Uterus (tissue), 3 donors: ENCODE measurements at regions not wholly inside any gene's neighbourhood (a gene's known extent, or its start where the extent isn't known, plus 50 kb on each side); places are given as distances from the start of the nearest gene placed in this dataset.

Experiments
- DNase-seq, 2 donors: peaks; one replicate each; pipeline ENCODE4 v3.0.0-alpha.2; 2019 to 2020
- H3K27ac ChIP-seq, 2 donors: fragments of 200-600 bp; sonication (generic); 1 replicate in 1 of 2; 2 replicates in 1 of 2; pipeline ENCODE4 v1.5.1; 2016 to 2018
- H3K27me3 ChIP-seq, 2 donors: fragments of 200-600 bp; sonication (generic); one replicate each; pipeline ENCODE4 v1.5.1; 2018 to 2019; ENCODE audit warnings: control low read depth in 1 of 2
- H3K36me3 ChIP-seq, 2 donors: fragments of 200-600 bp; sonication (generic); one replicate each; pipeline ENCODE4 v1.5.1; 2019; ENCODE audit warnings: control low read depth in 1 of 2
- H3K4me1 ChIP-seq, 2 donors: fragments of 200-600 bp; sonication (generic); one replicate each; pipeline ENCODE4 v1.5.1; 2018 to 2019; ENCODE audit warnings: control low read depth in 1 of 2
- H3K4me3 ChIP-seq, 2 donors: fragments of 200-600 bp; sonication (generic); 1 replicate in 1 of 2; 2 replicates in 1 of 2; pipeline ENCODE4 v1.5.1; 2018 to 2019; ENCODE audit warnings: mild to moderate bottlenecking in 1 of 2
- H3K9me3 ChIP-seq, 2 donors: fragments of 200-600 bp; sonication (generic); one replicate each; pipeline ENCODE4 v1.5.1; 2019; ENCODE audit warnings: control low read depth in 1 of 2
- POLR2A ChIP-seq, 2 donors: fragments of 450-650 bp; IDR thresholded peaks; one replicate each; pipeline ENCODE4 v1.6.1; 2016; ENCODE audit warnings: antibody characterized with exemption in 2 of 2, mild to moderate bottlenecking in 1 of 2, moderate library complexity in 1 of 2
- intact Hi-C: fragments of 100-400 bp; cut with DNase I; formaldehyde crosslinking; loops from one replicate; pipeline ENCODE4 v1.15.1; 2023; ENCODE audit warnings: low total_unique reads
- TF ChIP-seq, protein P1 (sequence below), 4 experiments: fragments of 200-600 bp in 2 of 4; fragments of 450-650 bp in 2 of 4; sonication (generic) in 2 of 4; IDR thresholded peaks; one replicate each; pipeline ENCODE4 v1.5.1; 2016 to 2019; ENCODE audit warnings: antibody characterized with exemption in 4 of 4, mild to moderate bottlenecking in 2 of 4, moderate library complexity in 1 of 4
- donor health status: DM: yes; HTN: yes; CAD: no.

DNA sequence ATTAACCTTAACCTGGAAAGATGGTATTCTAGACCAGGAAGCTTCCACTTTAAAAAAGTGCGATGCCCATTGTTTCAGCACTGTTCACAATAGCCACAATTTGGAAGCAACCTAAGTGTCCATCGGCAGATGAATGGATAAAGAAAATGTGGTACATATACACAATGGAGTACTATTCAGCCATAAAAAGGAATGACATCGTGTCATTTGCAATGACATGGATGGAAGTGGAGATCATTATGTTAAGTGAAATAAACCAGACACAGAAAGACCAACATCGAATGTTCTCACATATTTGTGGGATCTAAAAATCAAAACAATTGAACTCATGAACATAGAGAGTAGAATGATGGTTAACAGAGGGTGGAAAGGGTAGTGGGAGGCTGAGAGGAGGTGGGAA is 94.2 kb downstream of the NR2F2 start:
- TF ChIP-seq POLR2A (IDR thresholded peaks at IDR 0.05) = no peak
- TF ChIP-seq, protein P1, sequence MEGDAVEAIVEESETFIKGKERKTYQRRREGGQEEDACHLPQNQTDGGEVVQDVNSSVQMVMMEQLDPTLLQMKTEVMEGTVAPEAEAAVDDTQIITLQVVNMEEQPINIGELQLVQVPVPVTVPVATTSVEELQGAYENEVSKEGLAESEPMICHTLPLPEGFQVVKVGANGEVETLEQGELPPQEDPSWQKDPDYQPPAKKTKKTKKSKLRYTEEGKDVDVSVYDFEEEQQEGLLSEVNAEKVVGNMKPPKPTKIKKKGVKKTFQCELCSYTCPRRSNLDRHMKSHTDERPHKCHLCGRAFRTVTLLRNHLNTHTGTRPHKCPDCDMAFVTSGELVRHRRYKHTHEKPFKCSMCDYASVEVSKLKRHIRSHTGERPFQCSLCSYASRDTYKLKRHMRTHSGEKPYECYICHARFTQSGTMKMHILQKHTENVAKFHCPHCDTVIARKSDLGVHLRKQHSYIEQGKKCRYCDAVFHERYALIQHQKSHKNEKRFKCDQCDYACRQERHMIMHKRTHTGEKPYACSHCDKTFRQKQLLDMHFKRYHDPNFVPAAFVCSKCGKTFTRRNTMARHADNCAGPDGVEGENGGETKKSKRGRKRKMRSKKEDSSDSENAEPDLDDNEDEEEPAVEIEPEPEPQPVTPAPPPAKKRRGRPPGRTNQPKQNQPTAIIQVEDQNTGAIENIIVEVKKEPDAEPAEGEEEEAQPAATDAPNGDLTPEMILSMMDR (IDR thresholded peaks at IDR 0.05) = no peak
- Histone ChIP-seq H3K4me1 (no peaks in the 10 kb centered on the region), H3K27me3 (peaks cover 0 to 10% of the 10 kb centered on the region in 2 donors), H3K27ac (no peak overlapping the region), H3K36me3 (no peaks in the 10 kb centered on the region), H3K4me3 (no peak overlapping the region), H3K9me3 (no peaks in the 10 kb centered on the region)
- intact Hi-C loops = no loop called here
- no peak for DNase-seq

DNA sequence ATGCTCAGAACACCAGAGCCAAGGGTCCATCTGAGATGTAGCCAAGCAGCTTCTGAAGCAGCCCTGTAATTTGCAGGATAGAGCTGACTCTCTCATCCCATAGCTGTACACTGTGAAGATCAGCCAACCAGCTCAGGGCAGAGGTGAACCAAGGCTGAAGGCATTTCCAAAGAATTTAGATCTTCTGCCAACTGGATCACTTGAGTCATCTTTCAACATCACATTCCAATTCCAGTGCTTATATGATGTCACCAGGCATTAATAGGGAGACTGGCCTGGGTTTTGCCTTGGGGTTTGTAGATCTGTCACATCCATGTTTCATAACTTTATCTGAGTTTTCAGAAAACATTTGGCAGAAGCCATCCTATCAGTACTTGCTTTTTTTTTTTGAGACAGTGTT is 98.2 kb downstream of the NR2F2 start:
- peak in 1 of 2 donors; percentile 28 for DNase-seq
- H3K4me1 ChIP-seq = no peaks in the 10 kb centered on the region
- no peaks in the 10 kb centered on the region for H3K36me3 ChIP-seq
- H3K9me3 ChIP-seq = no peaks in the 10 kb centered on the region
- H3K27me3 ChIP-seq = no peaks in the 10 kb centered on the region
- no peak overlapping the region for H3K4me3 ChIP-seq
- intact Hi-C loops = no loop called here
- TF ChIP-seq, protein P1 (IDR thresholded peaks at IDR 0.05) = no peak
- TF ChIP-seq POLR2A (IDR thresholded peaks at IDR 0.05) = no peak
- H3K27ac ChIP-seq = no peak overlapping the region

DNA sequence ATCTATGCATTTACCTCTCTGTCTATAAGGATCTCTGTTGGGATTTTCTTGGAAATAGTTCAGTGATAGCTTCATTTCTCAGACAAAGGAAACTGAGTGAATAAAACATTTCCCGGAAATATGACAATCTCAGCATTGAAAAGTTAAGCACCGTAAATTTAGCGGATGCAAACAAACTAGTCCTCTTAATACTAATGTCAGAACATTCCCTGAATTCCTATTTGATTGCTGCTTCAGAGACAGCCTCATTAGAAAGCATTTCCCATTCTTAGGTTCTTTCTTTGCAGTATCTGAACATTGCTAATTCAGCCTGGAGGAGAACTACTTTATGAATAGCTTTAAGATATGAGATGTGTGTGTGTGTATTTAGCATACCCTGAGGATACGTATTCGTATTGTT is 101.3 kb downstream of the NR2F2 start:
- intact Hi-C loops = no loop called here
- DNase-seq = no peak
- Histone ChIP-seq H3K27me3 (no peaks in the 10 kb centered on the region), H3K36me3 (no peaks in the 10 kb centered on the region), H3K4me1 (no peaks in the 10 kb centered on the region), H3K4me3 (no peak overlapping the region), H3K9me3 (no peaks in the 10 kb centered on the region), H3K27ac (no peak overlapping the region)
- TF ChIP-seq POLR2A (IDR thresholded peaks at IDR 0.05) = no peak
- TF ChIP-seq, protein P1 (IDR thresholded peaks at IDR 0.05) = no peak

DNA sequence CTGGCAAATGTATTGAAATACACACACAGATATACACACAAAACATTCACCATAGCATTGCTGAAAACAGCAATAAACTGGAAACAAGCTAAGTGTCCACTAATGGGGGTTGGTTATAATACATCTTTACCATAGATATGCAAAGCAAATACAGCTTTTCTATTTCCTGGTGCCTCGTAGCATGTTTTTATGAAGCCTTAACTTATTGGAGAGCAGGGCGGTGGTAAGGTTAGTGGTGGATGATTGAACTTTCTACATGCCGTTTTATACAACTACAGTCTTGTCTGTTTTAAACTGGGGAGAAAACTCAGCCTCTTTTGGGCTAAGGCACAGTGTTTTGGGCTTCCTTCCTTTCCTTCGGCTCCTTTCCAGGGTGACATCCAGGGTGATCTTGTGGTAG is 104.5 kb downstream of the NR2F2 start:
- Histone ChIP-seq H3K4me3 (no peak overlapping the region), H3K9me3 (no peaks in the 10 kb centered on the region), H3K27ac (no peak overlapping the region), H3K36me3 (no peaks in the 10 kb centered on the region), H3K27me3 (no peaks in the 10 kb centered on the region), H3K4me1 (no peaks in the 10 kb centered on the region)
- TF ChIP-seq POLR2A (IDR thresholded peaks at IDR 0.05) = no peak
- TF ChIP-seq, protein P1 (IDR thresholded peaks at IDR 0.05) = no peak
- no peak for DNase-seq
- intact Hi-C loops = no loop called here

DNA sequence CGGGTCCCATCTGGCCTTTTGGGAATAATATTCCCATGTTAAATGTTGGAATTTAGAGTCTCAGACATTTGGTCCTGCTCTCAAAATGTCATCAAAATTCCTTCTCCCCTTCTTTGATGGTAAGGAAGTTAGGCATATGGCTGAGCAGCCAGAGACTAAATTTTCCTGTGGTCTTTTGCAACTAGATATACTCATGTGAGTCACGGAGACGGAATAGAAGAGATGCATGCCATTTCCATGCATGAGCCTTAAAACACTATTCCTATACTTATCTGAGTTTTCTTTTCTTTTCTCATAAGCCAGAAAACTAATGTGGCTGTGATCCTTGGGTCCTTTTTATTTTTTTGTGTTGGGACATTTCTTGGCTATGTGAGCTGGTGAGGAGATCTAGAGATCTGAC is 105.3 kb downstream of the NR2F2 start:
- TF ChIP-seq, protein P1 (IDR thresholded peaks at IDR 0.05) = no peak
- TF ChIP-seq POLR2A (IDR thresholded peaks at IDR 0.05) = no peak
- no peak for DNase-seq
- Histone ChIP-seq H3K27ac (no peak overlapping the region), H3K4me1 (no peaks in the 10 kb centered on the region), H3K36me3 (no peaks in the 10 kb centered on the region), H3K9me3 (no peaks in the 10 kb centered on the region), H3K27me3 (no peaks in the 10 kb centered on the region), H3K4me3 (no peak overlapping the region)
- intact Hi-C loops = no loop called here
